HG03060 (cell line): ENCODE measurements at regions not wholly inside any gene's neighbourhood (a gene's known extent, or its start where the extent isn't known, plus 50 kb on each side); places are given as distances from the start of the nearest gene placed in this dataset.
"Not testable (repeated sequence)": the region's sequence is repeated elsewhere in the genome, so short reads cannot be mapped to it uniquely, and the experiment has no call there.

Source experiments
- ATAC-seq: cut with Tn5 transposase; IDR thresholded peaks from one replicate; pipeline ENCODE4 v1.9.1; 2021; ENCODE audit warnings: low read depth, moderate number of reproducible peaks; ENCODE audit not compliant: unreplicated experiment

DNA sequence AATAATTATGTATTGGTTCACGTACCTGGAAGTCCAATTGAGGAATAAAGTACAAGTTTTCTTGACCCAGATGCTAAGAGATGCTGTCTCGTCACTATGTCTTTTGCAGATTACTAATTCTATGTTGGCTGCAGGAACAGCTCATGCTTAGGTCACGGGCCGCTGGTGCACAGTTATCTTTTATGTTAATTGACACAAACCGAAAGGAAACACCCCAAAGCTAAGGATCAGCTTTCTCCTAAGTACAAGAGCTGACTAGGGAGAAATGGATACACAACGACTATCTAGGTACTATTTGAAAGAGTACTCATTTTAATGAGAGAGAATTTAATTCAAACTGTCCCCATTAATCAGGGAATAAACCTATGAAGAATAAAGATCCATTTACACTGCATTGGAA, 217.7 kb upstream of the SLC35G4 start:
- no peak for ATAC-seq

DNA sequence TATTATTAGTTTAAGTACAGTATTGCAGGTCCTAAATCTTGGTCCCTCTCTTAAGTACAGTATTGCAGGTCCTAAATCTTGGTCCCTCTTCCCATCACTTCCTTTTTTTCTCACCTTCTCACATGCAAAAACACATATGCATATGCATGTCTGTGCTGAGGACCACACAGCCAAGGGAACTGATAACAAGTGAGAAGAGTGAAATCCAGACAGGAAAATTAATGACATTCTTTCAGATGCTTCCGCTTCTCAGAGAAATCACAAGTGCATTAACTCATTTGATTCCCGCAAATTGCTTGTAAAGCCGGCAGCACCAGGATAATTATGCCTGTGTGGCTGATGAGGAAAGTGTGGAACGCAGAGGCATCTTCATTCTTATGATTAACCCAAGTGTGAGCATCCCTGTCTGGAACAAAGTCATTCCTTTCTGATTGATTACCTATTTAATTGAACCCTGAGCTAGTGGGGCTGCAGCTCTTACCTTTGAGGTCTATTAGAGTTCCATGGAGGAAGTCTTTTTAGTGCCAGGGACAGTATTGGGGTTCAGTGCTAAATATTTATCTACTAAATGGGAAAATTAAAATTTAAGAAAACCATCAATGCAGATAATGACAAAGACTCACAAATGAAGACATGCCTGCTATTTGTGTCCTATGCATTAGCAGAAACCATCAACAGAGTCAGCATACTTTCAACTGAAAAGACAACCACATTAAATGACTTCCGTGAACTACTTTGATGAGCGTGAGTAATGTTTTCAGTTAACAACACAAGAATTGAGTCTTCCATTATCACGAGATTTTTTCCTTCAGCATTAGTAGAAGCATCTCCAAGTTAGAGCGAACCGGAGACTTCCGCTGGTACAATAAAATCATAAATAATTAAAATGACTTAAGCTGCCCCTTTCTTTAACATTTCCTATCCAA, 220.4 kb upstream of the SLC35G4 start:
- ATAC-seq = no peak

DNA sequence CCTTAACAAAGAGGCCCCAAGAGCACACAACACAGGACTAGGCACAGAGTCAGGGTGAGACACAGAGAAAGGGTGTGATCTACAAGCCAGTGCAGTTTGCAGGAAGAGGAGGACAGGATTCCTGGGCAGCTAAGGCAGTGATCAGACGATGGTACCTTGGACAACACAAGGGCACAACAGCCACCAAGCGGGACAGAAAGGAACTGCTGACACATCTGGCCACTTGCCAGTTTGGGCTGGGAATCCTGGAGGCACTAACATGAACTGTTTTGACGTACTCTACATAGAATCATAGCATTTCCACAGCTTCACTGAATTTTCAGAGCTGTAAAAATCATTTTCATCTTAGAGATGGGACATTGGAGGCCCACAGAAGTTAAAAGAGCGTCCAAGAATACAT, 221.5 kb upstream of the SLC35G4 start:
- ATAC-seq = no peak

DNA sequence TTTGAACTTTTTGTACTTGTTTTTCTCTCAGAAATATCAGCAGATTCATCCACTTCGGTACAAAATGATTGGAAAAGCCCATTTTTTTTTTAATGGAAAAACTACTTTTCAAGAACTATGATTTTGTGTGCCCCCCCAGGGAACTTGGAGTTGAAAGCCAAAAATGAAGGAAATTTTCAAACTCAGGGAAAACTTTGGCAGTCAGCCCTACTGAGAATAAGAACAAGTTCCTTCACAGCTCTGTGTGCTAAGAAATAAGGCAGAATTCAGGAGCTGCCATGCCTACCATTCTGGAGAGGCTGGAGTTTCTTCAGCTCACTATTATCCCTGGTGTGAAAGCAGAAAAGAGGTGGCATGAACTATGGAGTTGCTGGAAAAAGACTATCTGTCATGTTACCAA, 226.0 kb upstream of the SLC35G4 start:
- no peak for ATAC-seq

DNA sequence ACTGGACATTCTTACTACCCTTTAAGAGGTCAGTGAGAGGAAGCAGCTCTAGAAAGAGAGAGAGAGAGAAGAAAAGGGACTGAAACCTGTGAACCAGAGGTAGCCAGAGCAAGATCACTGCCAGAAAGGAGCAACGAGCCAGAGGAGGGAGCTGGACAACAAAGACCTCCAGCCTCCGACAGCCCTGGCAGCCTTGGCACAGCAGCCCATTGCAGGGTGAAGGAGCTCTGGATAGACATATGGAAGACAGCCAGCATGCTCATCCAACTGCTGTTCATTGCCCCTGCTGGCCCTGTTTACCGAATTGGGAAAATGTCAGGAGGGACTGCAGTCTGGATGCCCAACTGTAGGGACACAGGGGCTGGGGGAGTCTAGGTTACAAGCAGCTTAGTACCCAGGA, 228.4 kb upstream of the SLC35G4 start:
- ATAC-seq = no peak

DNA sequence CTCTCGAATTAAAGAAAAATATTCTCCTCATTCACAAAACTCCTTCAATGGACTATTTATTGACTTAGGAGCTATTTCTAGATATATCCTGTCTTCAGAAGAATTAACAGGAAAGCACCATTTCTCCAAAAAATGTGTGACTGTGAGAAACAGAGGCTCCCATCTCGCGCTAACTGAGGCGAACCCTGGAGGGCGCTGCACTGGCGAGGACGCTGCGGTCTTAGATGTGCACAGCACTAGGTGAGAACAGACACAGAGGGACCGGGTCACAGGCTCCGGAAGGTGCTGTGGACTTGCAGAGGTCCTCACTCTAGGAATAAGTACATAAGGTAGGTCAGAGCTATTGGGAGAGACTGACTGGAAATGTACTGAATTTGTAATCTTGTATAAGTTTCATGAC, 229.7 kb upstream of the SLC35G4 start:
- no peak for ATAC-seq

DNA sequence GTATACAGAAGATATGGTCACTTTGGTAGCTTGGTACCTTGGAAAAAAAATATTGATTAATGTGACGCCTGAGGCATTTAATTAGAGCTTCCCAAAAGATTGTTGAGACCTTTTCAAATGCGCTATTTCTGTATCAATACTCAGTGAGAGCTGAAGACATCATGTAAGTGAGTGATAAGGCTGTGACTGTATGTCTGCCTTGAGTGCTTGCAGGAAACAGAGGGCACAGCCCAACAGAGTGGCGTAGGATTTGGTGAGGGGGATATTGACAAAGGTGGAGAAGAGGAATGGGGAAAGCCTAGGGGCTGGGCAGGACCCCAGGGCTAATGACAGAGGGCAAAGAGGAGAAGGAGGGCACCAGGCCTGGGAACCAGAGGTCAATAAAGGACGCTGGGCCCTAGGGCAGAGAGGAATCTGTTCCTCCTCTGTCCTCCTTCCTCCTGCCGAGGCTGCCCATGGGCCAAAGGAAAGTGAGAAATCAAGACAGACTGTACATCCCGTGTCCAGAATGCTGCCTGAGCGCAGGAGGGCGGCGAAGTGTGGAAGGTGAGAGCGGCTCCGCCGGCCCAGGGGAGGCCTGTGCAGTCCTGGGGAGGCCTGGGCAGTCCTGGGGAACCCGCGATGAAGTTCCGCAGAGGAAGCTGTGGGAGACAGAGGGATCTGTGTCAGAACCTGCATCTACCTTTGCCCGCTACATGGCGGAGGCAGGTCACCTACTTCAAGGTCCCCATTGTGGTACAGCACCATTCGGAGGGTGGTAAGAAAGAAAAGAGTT, 228.6 kb upstream of the PIEZO2 start:
- ATAC-seq = no peak

DNA sequence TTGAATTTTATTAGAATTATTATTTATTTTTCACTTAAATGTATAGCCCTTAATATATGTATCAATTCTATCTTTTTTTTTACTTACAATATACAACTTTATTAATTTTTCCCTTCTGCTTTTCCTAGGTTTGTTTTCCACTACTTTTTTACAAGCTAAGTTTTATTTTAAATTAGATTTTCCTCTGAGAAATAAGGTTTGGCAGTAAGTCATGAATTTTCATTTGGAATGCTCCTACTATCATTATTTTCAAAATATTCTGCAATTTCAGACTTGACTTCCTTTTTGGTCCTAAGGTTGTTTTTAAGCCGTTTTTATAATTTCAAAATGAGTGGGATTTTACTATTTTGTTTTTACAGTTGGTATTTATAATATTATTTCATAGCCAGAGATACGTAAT, 222.8 kb upstream of the PIEZO2 start:
- no peak for ATAC-seq

DNA sequence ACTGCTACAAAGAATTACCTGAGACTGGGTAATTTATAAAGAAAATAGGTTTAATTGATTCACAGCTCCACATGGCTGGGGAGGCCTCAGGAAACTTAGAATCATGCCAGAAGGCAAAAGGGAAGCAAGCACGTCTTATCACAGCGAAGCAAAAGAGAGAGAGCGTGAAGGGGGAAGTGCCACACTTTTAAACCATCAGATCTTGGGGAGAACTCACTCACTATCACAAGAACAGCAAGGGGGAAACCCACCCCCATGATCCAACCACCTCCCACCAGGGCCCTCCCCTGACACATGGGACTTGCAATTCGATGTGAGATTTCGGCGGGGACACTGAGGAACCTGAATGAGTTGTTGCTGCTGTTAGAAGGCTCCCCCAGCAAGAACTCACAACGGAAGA, 220.2 kb upstream of the PIEZO2 start:
- no peak for ATAC-seq

DNA sequence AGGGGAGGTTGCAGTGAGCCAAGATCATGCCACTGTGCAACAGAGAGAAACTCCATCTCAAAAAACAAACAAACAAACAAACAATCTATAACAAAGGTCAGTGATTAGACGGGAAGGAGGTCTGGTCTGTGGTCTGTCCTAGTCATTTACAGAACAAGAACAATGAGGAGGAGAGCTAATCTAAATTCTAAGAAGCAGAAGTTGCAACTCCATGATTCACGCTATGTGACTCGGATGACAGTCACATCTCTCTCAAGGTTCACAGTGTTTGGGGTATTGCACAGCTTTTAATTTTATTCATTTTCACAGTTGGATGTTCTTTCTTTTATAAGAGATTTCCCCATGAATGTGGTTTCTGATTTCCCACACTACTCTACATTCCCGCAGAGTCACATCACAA, 218.7 kb upstream of the PIEZO2 start:
- no peak for ATAC-seq

DNA sequence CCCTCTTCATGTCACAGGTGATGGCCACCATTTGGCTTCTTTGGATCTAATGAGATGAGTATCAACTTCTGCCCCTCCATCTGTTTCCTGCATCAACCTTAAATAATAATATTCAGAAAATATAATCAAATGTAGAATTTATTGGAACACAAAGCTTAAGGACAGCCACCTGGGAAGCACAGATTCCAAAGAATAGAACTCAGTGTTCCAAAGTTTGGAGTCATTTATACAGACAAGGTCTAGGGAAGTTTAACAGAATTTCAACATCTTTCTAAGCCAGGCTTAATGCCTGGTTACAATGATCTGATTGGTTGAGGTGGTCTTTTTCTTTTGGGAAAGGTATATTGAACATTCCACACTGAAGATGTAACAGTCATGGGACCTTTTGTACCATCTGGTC, 218.0 kb upstream of the PIEZO2 start:
- no peak for ATAC-seq

DNA sequence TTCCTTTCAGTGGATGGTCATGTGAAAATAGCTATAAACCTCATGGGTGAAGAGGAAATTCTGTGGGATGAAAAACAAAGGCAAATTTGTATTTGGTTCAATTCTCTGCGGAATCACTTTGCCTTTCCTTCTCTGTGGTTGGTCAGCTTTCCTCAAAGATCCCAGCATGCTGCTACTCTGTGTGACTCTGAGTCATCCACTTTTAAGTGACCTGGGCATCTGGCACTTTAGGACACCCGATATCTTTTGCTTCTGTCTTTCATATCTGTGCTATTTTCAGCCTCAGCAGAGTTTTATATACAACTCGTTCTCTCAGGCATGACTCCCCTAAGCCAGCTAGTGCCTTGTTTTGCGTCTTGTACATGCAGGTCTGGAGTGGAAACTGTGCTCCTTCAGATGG, 217.0 kb upstream of the PIEZO2 start:
- ATAC-seq = no peak

DNA sequence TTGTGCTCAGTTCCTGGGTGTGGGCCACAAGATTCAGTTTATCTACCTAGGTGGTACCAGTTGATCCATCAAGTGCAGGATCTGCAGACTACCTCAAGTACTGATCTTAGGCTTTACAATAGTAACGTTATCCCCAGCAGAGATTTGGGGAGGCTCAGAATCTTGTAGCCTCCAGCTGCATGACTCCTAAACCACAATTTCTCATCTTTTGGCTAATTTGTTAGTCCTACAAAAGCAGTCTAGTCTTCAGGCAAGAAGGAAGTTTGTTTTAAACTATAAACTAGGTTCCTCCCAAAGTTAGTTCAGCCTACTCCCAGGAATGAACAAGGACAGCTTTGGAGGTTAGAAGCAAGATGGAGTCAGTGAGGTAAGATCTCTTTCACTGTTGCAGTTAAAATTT, 213.5 kb upstream of the PIEZO2 start:
- no peak for ATAC-seq

DNA sequence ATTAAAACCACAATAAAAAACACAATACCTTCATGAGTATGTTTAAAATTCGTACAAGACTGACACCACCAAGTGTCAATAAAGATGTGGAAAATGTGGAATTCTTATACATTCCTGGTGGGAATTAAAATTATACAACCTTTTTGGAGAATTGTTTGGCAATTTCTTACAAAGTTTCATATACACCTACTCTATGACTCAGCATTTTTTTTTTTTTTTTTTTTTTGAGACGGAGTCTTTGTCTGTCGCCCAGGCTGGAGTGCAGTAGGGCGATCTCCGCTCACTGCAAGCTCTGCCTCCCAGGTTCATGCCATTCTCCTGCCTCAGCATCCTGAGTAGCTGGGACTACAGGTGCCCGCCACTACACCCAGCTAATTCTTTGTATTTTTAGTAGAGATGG, 212.5 kb upstream of the PIEZO2 start:
- ATAC-seq = not testable (repeated sequence)

DNA sequence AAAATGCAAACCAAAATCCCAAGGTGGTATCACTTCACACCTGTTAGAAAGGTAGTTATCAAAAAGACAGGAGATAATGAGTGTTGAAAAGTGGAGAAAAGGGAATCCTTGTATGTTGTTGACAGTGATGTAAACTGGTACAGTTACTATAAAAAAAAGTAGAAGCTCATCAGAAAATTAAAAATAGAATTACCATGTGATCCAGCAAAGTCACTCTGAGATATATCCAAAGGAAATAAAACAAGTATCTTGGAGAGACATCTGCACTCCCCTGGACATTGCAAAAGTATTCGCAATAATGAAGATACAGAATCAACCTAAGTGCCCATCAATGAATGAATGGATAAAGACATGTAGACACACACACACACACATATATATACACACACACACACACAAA, 208.3 kb upstream of the PIEZO2 start:
- no peak for ATAC-seq

DNA sequence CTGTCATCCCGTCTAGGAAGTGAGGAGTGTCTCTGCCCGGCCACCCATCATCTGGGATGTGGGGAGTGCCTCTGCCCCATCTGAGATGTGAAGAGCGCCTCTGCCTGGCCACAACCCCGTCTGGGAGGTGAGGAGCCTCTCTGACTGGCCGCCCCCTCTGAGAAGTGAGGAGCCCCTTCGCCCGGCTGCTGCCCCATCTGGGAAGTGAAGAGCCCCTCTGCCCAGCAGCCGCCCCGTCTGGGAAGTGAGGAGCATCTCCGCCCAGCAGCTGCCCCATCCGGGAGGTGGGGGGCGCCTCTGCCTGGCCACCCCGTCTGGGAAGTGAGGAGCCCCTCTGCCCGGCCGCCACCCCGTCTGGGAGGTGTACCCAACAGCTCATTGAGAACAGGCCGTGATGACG, 195.2 kb upstream of the PIEZO2 start:
- not testable (repeated sequence) for ATAC-seq

DNA sequence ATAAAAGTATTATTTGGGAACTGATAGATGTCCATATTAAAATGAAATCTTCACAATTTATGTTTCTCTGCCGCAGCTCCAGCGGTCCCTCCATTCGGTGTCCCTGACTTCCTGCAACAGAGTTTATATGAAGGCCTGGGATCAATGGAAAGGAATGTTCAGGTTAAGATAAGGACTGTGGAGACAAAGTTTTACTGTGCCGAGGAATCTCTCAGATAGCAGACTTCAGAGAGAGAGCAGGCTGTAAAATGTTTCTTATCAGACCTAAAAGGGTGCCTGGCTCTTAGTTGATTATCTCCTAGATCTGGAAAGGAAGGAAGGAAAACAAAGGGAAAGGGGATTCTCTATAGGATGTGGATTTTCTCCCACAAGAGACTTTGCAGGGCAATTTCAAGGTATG, 193.7 kb upstream of the PIEZO2 start:
- ATAC-seq = no peak

DNA sequence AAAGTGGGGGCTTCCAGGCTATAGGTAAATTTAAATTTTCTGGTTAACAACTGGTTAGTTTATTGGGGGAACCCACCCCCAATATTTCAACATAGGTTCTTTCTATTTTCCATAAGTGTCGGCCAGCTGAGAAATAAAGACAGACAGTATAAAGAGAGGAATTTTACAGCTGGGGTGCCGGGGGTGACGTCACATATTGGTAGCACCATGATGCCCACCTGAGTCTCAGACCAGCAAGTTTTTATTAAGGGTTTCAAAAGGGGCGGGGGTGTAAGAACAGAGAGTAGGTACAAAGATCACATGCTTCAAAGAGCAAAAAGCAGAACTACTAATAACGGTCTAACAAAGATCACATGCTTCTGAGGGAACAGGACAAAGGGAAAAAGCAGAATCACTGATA, 192.7 kb upstream of the PIEZO2 start:
- not testable (repeated sequence) for ATAC-seq

DNA sequence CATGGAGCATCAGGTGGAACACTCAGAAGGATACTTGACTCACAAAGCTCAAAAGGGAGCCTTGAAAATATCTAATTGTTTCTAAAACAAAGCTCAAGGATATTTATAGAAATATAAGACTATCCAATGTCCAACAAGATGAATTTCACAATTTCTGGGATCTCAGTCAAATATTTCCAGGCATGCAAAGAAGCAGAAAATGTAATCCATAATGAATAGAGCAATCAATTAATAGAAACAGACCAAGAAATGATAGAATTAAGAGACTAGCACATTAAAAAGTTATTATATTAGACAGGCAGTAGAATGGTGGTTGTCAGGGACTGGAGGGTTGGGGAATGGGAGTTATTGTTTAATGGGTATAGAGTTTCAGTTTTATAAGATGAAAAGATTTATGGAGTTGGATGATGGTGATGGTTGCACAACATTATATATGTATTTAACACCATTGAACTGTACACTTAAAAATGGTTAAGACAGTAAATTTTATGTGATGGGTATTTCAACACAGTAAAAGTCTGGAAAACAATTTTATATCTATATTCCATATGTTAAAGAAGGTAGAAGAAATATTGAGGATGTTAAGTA, 189.9 kb upstream of the PIEZO2 start:
- no peak for ATAC-seq

DNA sequence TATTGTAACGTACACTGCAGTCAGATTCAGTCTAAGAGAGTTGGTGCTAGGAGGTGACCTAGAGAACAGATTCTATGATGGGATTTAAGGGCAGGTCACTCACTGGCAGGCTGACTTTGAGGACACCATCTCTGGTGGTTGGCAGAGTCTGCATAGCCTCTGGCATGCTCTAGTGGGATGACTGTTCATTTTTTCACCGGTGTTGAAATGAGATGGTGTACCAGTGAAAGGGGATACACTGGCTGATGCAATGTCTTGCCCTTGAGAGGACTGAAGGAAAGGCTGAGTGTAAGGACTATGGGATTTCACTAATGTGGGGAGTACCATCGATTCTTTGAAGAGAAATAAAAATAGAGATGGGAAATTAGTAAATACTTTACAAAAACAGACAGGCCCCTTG, 186.9 kb upstream of the PIEZO2 start:
- no peak for ATAC-seq

DNA sequence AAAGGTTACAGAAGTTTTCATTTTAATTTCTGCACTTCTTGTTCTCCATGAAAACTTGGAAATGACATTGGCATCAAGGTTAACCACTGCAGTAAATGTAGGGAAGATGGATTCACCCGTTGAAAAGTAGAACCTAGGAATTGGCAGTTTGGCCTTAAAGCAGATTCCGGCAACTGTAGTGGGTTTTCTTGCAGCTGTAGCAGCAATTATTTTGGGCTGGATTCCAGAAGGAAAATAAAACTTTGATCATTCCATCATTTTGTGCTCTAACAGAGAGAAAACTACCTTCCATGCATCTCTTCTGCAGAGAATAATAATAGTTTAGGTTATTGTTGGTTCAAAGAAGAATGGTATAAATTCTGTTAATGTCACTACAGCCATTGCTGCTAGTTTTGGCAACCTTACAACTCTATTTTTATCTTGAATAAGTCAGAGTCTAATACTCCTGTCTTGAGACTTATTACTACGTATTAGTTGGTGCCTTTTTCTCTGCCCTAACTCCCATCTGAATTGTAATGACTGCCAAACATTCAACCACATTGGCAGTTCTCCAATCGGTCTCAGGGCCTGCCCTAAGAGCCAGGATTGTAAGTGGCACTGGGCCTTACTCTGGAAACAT, 178.1 kb upstream of the PIEZO2 start:
- ATAC-seq = no peak
